ENCODE measurements at regions not wholly inside any gene's neighbourhood (a gene's known extent, or its start where the extent isn't known, plus 50 kb on each side); places are given as distances from the start of the nearest gene placed in this dataset.

DNA sequence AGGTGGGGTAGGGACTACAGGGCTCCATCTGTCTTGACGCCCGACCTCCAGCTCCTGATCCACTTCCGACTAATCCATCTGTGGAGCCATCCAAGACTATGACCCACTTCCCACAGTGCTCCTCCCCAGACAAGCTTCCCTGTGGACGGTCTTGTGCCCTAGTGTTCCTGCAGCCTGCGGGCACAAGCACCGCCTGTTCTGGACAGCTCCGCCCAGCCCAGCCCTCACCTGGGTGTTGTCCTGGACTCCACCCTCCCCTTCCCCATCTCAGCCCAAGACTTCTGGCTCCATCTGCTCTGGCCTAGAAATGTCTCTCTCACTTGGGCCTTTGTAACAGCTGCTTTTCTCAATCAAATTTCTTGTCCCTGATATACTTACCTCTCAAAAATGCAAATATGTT lies 102.0 kb downstream of the MAFB start:
- no peaks in the 10 kb centered on the region for H3K36me3 ChIP-seq (ENCODE audit: insufficient read depth, low read length)
- no peaks in the 10 kb centered on the region for H3K79me2 ChIP-seq (ENCODE audit: insufficient read depth, low read length)
- no peaks in the 10 kb centered on the region for H3K4me1 ChIP-seq (ENCODE audit: insufficient read depth, low read length)
- H3K4me2 ChIP-seq (ENCODE audit: insufficient read depth, low read length) = no peak overlapping the region
- H4K20me1 ChIP-seq (ENCODE audit: insufficient read depth, low read length) = no peaks in the 10 kb centered on the region
- no peaks in the 10 kb centered on the region for H3K9me3 ChIP-seq (ENCODE audit: low read depth, low read length)
- TF ChIP-seq, protein P1, sequence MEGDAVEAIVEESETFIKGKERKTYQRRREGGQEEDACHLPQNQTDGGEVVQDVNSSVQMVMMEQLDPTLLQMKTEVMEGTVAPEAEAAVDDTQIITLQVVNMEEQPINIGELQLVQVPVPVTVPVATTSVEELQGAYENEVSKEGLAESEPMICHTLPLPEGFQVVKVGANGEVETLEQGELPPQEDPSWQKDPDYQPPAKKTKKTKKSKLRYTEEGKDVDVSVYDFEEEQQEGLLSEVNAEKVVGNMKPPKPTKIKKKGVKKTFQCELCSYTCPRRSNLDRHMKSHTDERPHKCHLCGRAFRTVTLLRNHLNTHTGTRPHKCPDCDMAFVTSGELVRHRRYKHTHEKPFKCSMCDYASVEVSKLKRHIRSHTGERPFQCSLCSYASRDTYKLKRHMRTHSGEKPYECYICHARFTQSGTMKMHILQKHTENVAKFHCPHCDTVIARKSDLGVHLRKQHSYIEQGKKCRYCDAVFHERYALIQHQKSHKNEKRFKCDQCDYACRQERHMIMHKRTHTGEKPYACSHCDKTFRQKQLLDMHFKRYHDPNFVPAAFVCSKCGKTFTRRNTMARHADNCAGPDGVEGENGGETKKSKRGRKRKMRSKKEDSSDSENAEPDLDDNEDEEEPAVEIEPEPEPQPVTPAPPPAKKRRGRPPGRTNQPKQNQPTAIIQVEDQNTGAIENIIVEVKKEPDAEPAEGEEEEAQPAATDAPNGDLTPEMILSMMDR (IDR thresholded peaks at IDR 0.05; ENCODE audit: extremely low read depth, low read depth, low read length) = no peak
- no peak for DNase-seq (ENCODE audit: insufficient read length, low spot score, missing footprints)
- H3K4me3 ChIP-seq (ENCODE audit: insufficient read depth, low read length) = no peak overlapping the region
- no peak overlapping the region for H2AFZ ChIP-seq (ENCODE audit: low read length)
- no peaks in the 10 kb centered on the region for H3K27me3 ChIP-seq (ENCODE audit: insufficient read depth, low read length)
- no peak overlapping the region for H3K27ac ChIP-seq (ENCODE audit: low read depth, low read length)

DNA sequence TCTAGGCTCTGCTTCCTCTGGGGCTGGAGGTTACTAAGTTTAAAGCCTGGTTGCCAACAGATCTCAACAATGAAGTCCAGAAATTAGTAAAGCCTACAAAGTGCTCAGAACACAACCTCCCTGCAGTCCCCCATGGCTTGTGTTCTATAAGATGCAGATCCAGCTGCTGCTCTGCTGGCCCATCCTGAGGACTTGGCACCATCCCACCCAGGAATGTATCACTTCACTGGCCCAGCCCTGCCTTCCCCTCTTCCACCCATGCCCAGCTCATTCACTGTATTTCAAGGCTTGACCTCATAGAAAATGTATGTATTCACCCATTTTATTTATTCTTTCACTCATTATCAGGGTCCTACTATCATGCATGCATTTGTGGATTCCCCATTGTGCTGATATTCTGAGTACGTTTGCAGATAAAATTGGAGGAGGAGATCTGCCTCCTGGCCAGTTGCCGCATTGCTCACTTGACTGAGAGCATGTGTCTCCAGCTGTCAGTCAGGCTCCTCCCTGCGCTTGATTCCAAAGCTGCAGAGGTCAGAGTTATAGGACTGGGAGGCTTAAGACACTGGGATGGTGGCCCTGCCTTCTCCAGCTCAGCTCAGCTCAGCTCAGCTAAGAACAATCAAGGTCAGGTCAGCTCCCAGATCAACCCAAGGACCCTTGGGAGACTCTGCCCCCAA lies 104.8 kb downstream of the MAFB start:
- Histone ChIP-seq H3K4me1 (ENCODE audit: insufficient read depth, low read length) (no peaks in the 10 kb centered on the region), H3K4me3 (ENCODE audit: insufficient read depth, low read length) (no peak overlapping the region), H3K27ac (ENCODE audit: low read depth, low read length) (no peak overlapping the region), H3K36me3 (ENCODE audit: insufficient read depth, low read length) (no peaks in the 10 kb centered on the region), H4K20me1 (ENCODE audit: insufficient read depth, low read length) (no peaks in the 10 kb centered on the region), H2AFZ (ENCODE audit: low read length) (no peak overlapping the region), H3K27me3 (ENCODE audit: insufficient read depth, low read length) (no peaks in the 10 kb centered on the region), H3K79me2 (ENCODE audit: insufficient read depth, low read length) (no peaks in the 10 kb centered on the region), H3K9me3 (ENCODE audit: low read depth, low read length) (no peaks in the 10 kb centered on the region), H3K4me2 (ENCODE audit: insufficient read depth, low read length) (no peak overlapping the region)
- TF ChIP-seq, protein P1 (IDR thresholded peaks at IDR 0.05; ENCODE audit: extremely low read depth, low read depth, low read length) = no peak
- no peak for DNase-seq (ENCODE audit: insufficient read length, low spot score, missing footprints)

DNA sequence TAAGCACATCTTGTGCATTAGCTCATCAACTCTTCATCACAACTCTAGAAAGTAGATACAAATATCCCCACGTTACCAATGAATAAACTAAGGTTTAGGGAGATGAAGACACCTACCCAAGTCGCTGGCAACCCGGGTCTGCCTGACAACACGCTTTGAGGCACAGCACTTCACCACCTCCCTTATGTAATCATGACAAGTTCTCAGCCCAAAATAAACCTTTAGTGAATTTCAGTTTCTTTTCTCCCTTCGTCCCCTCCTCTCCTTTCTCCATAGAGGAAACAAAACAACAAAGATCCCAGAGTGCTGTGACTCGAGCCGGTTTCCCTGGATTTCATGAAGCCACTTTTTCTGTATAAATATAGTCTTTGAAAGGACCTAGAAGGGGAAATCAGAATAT lies 105.4 kb downstream of the MAFB start:
- Histone ChIP-seq H3K4me3 (ENCODE audit: insufficient read depth, low read length) (no peak overlapping the region), H3K4me2 (ENCODE audit: insufficient read depth, low read length) (no peak overlapping the region), H2AFZ (ENCODE audit: low read length) (no peak overlapping the region), H3K27me3 (ENCODE audit: insufficient read depth, low read length) (no peaks in the 10 kb centered on the region), H3K9me3 (ENCODE audit: low read depth, low read length) (no peaks in the 10 kb centered on the region), H3K36me3 (ENCODE audit: insufficient read depth, low read length) (no peaks in the 10 kb centered on the region), H3K79me2 (ENCODE audit: insufficient read depth, low read length) (no peaks in the 10 kb centered on the region), H3K4me1 (ENCODE audit: insufficient read depth, low read length) (no peaks in the 10 kb centered on the region), H4K20me1 (ENCODE audit: insufficient read depth, low read length) (no peaks in the 10 kb centered on the region), H3K27ac (ENCODE audit: low read depth, low read length) (no peak overlapping the region)
- DNase-seq (ENCODE audit: insufficient read length, low spot score, missing footprints) = no peak
- TF ChIP-seq, protein P1 (IDR thresholded peaks at IDR 0.05; ENCODE audit: extremely low read depth, low read depth, low read length) = no peak

DNA sequence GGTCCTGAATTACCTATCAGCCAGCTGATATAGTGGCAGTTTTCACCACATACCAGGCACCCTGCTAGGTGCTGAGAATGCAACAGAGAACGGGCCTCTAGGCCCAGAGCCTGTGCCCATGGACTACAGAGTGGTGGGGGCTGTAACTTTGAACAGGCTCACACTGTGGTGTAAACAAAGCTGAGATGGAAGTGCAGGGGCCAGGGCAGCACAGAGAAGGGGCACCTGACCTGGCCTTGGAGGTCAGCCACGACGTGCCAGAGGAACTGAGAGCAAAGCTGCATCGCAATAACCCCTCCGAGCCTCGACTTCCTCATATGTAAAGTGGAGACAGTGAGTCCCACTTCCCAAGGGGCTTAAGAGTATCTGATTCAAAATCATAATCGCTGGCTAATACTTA lies 105.8 kb downstream of the MAFB start:
- TF ChIP-seq, protein P1 (IDR thresholded peaks at IDR 0.05; ENCODE audit: extremely low read depth, low read depth, low read length) = no peak
- Histone ChIP-seq H3K27me3 (ENCODE audit: insufficient read depth, low read length) (no peaks in the 10 kb centered on the region), H3K4me1 (ENCODE audit: insufficient read depth, low read length) (no peaks in the 10 kb centered on the region), H2AFZ (ENCODE audit: low read length) (no peak overlapping the region), H3K36me3 (ENCODE audit: insufficient read depth, low read length) (no peaks in the 10 kb centered on the region), H3K4me2 (ENCODE audit: insufficient read depth, low read length) (no peak overlapping the region), H4K20me1 (ENCODE audit: insufficient read depth, low read length) (no peaks in the 10 kb centered on the region), H3K79me2 (ENCODE audit: insufficient read depth, low read length) (no peaks in the 10 kb centered on the region), H3K27ac (ENCODE audit: low read depth, low read length) (no peak overlapping the region), H3K9me3 (ENCODE audit: low read depth, low read length) (no peaks in the 10 kb centered on the region), H3K4me3 (ENCODE audit: insufficient read depth, low read length) (no peak overlapping the region)
- no peak for DNase-seq (ENCODE audit: insufficient read length, low spot score, missing footprints)
